Transverse colon (tissue), 4 donors: ENCODE measurements at regions not wholly inside any gene's neighbourhood (a gene's known extent, or its start where the extent isn't known, plus 50 kb on each side); places are given as distances from the start of the nearest gene placed in this dataset.

Source experiments
- CTCF ChIP-seq, 5 experiments: fragments of 200-600 bp in 3 of 5; fragments of 450-650 bp in 2 of 5; sonication (generic) in 3 of 5; IDR thresholded peaks; 1 replicate in 2 of 5; 2 replicates in 3 of 5; pipeline ENCODE4 v1.5.1; 2016 to 2017; ENCODE audit warnings: antibody characterized with exemption in 5 of 5, inconsistent platforms in 3 of 5, mild to moderate bottlenecking in 2 of 5, moderate library complexity in 1 of 5
- EP300 ChIP-seq: sonication (generic); formaldehyde crosslinking; IDR thresholded peaks from one replicate; pipeline ENCODE4 v1.6.1; 2017; ENCODE audit warnings: antibody characterized with exemption, low read depth
- POLR2A ChIP-seq: fragments of 450-650 bp; IDR thresholded peaks from one replicate; pipeline ENCODE4 v1.6.1; 2016; ENCODE audit warnings: antibody characterized with exemption, mild to moderate bottlenecking, moderate library complexity
- POLR2AphosphoS5 ChIP-seq, 3 donors: sonication (generic); formaldehyde crosslinking; IDR thresholded peaks; one replicate each; pipeline ENCODE4 v1.6.1; 2016; ENCODE audit warnings: antibody characterized with exemption in 3 of 3

GRCh38 chr2:71834796-71835195 is 312.9 kb downstream of the CYP26B1 start:
- TF ChIP-seq CTCF (IDR thresholded peaks at IDR 0.05) (no peak), EP300 (no peak), POLR2A (no peak), POLR2AphosphoS5 (IDR thresholded peaks at IDR 0.05) (no peak)
